ENCODE measurements at regions not wholly inside any gene's neighbourhood (a gene's known extent, or its start where the extent isn't known, plus 50 kb on each side); places are given as distances from the start of the nearest gene placed in this dataset.

GRCh38 chr13:26965952-26966700 is 205.5 kb downstream of the USP12 start:
- DNase-seq (ENCODE audit: low spot score) = no peak

GRCh38 chr13:26964278-26965250 is 204.0 kb upstream of the GPR12 start:
- DNase-seq (ENCODE audit: low spot score) = no peak

GRCh38 chr13:26962671-26963070 is 202.1 kb upstream of the GPR12 start:
- no peak for DNase-seq (ENCODE audit: low spot score)

DNA sequence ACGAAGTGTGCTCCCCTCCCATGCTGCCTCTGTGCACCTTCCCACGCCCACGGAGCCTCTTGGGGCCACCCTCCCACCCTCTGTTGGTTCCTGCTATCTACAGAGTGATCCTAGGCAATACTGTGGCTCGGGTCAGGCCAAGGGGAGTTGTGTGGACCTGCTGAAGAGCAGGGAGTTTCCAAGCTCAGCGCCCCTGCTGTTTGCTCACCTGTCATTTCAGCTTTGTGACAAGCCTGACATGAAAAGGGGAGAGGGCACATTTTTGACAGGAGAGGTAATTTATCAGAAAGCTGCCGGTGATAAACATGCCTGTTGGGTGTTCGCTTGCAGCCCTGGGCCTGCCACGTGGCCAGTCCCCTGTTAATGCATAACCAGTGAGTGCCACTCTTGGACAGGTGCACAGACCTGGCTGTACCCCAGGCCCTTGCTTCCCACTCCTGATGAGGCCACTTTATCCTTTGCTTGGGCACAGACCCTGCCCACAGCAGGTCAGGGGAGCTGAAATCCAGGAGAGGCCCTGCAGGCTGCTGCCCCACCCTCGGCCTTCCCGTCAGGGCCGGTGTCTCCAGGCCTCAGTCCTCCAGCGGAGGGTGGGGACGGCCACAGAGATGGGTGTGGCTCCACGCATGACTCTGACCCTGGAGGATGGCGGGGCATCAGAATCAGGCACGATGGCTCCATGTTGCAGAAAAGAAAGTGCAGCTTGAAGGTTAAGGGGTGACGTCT is 201.5 kb upstream of the GPR12 start:
- no peak for DNase-seq (ENCODE audit: low spot score)

DNA sequence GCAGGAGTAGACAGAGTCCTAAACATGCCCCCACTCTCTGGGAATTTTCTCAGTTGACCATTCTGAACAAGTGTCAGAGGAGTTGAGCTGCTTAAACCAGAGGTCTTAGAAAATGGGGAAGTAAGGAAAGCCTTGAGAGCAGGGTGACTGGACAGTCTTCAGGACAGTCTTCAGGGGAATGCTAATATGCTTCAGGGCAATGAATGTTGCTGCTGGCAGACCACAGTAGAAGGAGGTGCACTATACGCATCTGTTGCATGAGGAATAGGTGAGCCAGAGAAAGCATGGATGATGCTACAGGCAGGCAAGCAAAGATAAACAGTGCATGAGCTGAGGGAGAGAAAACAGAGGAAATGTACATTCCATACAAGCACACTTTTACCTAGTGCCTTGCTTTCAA is 196.6 kb upstream of the GPR12 start:
- DNase-seq (ENCODE audit: low spot score) = no peak

DNA sequence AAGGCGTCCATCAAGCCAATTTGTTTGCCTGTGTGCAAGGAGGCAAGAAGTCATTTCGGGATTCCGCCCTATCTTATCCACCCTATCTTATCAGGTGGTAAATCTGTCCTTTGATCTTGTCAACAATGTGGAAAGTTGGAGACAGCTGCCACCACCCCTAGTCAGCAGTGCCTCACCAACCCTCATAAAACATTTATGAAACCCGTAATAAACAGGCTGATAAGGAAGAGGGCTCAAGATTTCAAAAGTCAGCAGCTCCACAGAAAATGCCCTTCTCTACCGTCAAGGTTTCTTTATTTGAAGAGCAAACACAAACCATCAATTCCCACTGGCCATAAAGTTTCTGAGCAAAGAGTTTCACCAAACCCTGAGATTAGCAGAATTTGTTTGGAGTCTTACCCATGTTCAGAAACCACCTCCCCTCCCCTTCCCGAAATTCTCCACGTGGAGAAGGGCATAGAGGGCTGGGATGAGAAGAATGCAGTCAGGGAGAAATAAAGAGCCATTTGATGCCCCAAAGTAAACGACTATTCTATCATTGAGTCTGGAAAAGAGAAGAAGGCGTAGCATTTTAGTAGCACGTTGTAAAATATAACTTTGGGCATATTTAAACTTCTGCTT is 196.0 kb upstream of the GPR12 start:
- DNase-seq (ENCODE audit: low spot score) = no peak

DNA sequence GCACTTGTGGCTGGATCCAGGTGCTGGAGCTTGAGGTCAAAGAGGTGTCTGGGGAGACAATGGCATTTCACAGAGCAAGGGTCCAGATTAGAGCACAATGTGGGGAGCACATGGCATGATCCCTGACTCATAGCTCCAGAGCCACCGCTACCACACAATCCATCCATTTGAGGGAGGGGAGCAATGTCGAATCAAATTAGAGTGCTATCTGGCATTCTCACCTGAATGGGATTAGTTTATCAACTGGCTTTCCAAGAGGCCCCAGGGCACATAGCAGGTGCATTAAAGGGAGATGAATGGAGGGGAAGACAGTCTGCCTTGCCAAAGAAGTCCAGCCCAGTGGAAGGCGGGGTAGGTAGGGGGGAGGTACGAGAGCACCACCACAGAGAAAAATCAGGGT is 194.4 kb upstream of the GPR12 start:
- DNase-seq (ENCODE audit: low spot score) = no peak

DNA sequence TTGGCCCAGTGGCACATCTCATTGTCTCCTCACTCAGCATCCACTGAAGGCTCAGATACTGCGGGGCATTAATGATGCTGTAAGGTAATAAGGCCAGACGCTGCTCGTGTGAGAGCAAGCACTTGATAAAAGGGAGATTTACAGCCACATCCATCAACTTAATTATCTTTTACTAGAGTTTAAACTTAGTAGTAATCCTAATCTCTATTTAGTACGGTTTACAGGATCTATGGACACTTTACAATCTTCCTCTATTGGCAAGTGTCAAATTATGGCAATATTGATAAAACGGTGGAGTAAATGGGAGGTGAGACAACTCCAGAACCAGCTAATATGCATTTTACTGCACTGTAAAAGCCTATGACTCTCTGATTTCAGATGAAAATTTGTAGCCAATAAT is 192.7 kb upstream of the GPR12 start:
- DNase-seq (ENCODE audit: low spot score) = no peak

DNA sequence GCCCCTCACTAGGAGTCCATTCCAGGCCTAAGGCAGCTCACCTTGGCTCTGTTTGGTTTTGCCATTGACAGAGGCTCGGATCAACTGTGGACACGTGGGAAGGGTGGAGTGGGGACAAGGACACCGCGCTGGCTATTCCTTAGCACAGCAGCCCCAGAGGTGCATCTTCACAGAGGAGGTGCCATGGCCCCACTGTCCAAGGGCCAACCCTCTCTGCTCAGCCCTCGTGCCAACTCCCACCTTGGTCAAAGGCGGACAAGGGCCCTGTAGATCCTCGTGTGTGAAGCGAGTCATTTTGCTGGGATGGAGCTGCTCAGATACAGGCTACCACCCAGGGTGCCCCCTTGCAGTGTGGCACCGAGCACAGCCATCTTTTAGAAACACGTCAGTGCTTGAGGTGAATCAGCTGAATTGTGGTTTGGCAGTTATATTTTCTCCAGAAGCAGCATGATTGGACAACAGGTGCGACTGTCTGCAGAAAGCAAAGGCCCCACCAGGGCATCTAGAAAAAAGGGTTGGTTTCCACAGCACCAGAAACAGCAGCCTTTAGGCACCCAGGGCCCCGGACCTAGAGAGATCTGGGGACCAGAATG is 192.1 kb upstream of the GPR12 start:
- no peak for DNase-seq (ENCODE audit: low spot score)

- DNase-seq (ENCODE audit: low spot score) = no peak
Observed at GRCh38 chr13:26951581-26952177, 191.1 kb upstream of the GPR12 start.

- DNase-seq (ENCODE audit: low spot score) = no peak
Observed at GRCh38 chr13:26950968-26951367, 190.4 kb upstream of the GPR12 start.

GRCh38 chr13:26950546-26950945 is 190.0 kb upstream of the GPR12 start:
- no peak for DNase-seq (ENCODE audit: low spot score)

GRCh38 chr13:26949701-26950502 is 189.3 kb upstream of the GPR12 start:
- DNase-seq (ENCODE audit: low spot score) = no peak

DNA sequence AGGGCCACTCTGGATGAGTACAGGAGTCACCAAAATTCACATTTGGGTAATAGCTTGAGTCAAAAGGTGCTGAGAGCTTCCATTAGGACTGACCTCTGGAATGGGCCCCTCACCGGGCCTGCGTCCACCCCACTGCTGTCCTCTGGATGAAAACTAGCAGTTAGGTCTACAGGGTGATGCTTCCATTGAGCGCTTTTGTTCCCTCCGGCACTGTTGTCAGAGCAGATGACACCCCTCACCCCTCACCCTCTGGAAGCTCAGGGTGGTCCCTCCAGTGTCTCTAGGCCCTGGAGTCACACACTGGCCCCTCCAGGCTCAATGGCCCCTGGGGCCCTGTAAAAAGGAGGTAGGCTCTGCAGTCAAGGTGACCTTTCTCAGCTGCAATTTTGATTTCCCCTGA is 187.8 kb upstream of the GPR12 start:
- DNase-seq (ENCODE audit: low spot score) = no peak

GRCh38 chr13:26946684-26947343 is 186.2 kb upstream of the GPR12 start:
- peak; percentile 3 for DNase-seq (ENCODE audit: low spot score)

- DNase-seq (ENCODE audit: low spot score) = no peak
Observed at GRCh38 chr13:26943748-26944147, 183.2 kb upstream of the GPR12 start.

GRCh38 chr13:26942184-26942583 is 181.6 kb upstream of the GPR12 start:
- no peak for DNase-seq (ENCODE audit: low spot score)

- DNase-seq (ENCODE audit: low spot score) = no peak
Observed at GRCh38 chr13:26941345-26942174, 181.0 kb upstream of the GPR12 start.

GRCh38 chr13:26934096-26934495 is 173.5 kb upstream of the GPR12 start:
- DNase-seq (ENCODE audit: low spot score) = no peak

All from CD4-positive, alpha-beta T cell treated with Interleukin-2 at 100 ng/mL for 4 hours (primary cell).